ENCODE measurements at regions not wholly inside any gene's neighbourhood (a gene's known extent, or its start where the extent isn't known, plus 50 kb on each side); places are given as distances from the start of the nearest gene placed in this dataset.

DNA sequence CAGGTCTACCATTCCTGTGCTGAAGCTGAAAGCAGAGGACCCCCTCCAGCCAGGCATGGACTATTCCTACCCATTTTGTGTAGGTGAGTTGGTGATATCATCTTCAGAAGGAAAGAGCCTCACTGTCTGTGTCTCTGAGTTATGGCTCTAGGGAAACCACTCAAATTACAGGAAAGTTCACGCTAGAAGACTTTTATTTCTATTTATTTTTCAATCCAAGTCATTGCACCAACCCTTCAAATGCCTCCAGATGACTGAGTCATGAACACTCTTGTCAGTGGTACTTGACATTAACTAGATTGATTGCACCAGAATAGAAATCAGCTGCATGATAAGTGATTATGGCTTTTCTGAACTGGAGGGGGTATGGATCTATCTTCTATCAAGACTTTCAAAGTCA, 338.4 kb downstream of the MBD2 start:
- no peak overlapping the region for H3K4me3 ChIP-seq (ENCODE audit: low read depth, low read length)
- no peak overlapping the region for H4K91ac ChIP-seq (ENCODE audit: low read depth, low read length)
- no peak overlapping the region for H3K4me2 ChIP-seq (ENCODE audit: low read length)
- H3K36me3 ChIP-seq (ENCODE audit: control insufficient read depth in 1 of 2, insufficient read depth in 2 of 2, low read length in 2 of 2), result no peaks in the 10 kb centered on the region
- no peak overlapping the region for H3K18ac ChIP-seq (ENCODE audit: low read length)
- H2BK12ac ChIP-seq (ENCODE audit: low read length), result no peak overlapping the region
- H2AFZ ChIP-seq (ENCODE audit: insufficient read depth, low read length, poor library complexity), result no peak overlapping the region
- no peak overlapping the region for H3K4ac ChIP-seq (ENCODE audit: low read depth, low read length)
- H3K79me1 ChIP-seq (ENCODE audit: low read length), result no peaks in the 10 kb centered on the region
- H3K27ac ChIP-seq (ENCODE audit: low read depth, low read length), result no peak overlapping the region
- H3K14ac ChIP-seq (ENCODE audit: low read length), result no peak overlapping the region
- no peaks in the 10 kb centered on the region for H3K79me2 ChIP-seq (ENCODE audit: control insufficient read depth, insufficient read depth, low read length, poor library complexity)
- no peak overlapping the region for H2BK5ac ChIP-seq (ENCODE audit: low read depth, low read length, poor library complexity)
- DNase-seq, result no peak
- no peak overlapping the region for H3K9ac ChIP-seq (ENCODE audit: low read length)
- H3K23ac ChIP-seq (ENCODE audit: low read length), result no peak overlapping the region
- no peaks in the 10 kb centered on the region for H3K27me3 ChIP-seq (ENCODE audit: insufficient read depth, low read length)
- H4K8ac ChIP-seq (ENCODE audit: low read depth, low read length), result no peak overlapping the region
- H4K12ac ChIP-seq (ENCODE audit: low read depth, low read length), result no peak overlapping the region
- H2BK120ac ChIP-seq (ENCODE audit: insufficient read depth, low read length, poor library complexity), result no peak overlapping the region
- no CpG with 5 or more reads among the region's 1 CpG for WGBS (ENCODE audit: extremely low coverage, insufficient coverage, insufficient read length)
- no peaks in the 10 kb centered on the region for H3K9me3 ChIP-seq (ENCODE audit: insufficient read depth, low read depth, low read length)
- H3K4me1 ChIP-seq (ENCODE audit: control insufficient read depth in 1 of 2, insufficient read depth in 2 of 2, low read length in 2 of 2), result no peaks in the 10 kb centered on the region
- no peak overlapping the region for H2AK5ac ChIP-seq (ENCODE audit: low read length)

DNA sequence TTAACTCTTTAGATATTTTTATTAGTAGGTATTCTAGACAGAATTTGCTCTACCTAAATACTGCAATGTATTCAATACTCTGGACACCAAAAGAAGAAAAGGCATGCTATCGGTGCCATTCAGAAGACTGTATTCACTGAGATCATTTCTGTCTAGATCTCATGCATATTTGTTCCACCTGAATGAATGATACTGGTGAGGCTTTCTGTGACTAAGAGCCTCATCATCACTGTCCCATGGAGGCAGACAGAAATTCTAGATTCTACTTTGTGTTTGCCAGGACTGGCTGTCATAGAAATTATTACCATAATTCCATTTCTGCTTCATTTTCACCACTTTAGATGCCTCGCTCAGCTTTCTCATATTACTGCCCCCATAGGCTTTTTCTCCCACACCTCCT, 340.7 kb downstream of the MBD2 start:
- Histone ChIP-seq H3K36me3 (ENCODE audit: control insufficient read depth in 1 of 2, insufficient read depth in 2 of 2, low read length in 2 of 2) (no peaks in the 10 kb centered on the region), H4K12ac (ENCODE audit: low read depth, low read length) (no peak overlapping the region), H3K4me1 (ENCODE audit: control insufficient read depth in 1 of 2, insufficient read depth in 2 of 2, low read length in 2 of 2) (no peaks in the 10 kb centered on the region), H3K79me1 (ENCODE audit: low read length) (no peaks in the 10 kb centered on the region), H3K18ac (ENCODE audit: low read length) (no peak overlapping the region), H3K4me3 (ENCODE audit: low read depth, low read length) (no peak overlapping the region), H2BK120ac (ENCODE audit: insufficient read depth, low read length, poor library complexity) (no peak overlapping the region), H3K14ac (ENCODE audit: low read length) (no peak overlapping the region), H3K79me2 (ENCODE audit: control insufficient read depth, insufficient read depth, low read length, poor library complexity) (no peaks in the 10 kb centered on the region), H3K4ac (ENCODE audit: low read depth, low read length) (no peak overlapping the region), H3K9ac (ENCODE audit: low read length) (no peak overlapping the region), H3K9me3 (ENCODE audit: insufficient read depth, low read depth, low read length) (no peaks in the 10 kb centered on the region), H3K27me3 (ENCODE audit: insufficient read depth, low read length) (no peaks in the 10 kb centered on the region), H4K8ac (ENCODE audit: low read depth, low read length) (no peak overlapping the region), H4K91ac (ENCODE audit: low read depth, low read length) (no peak overlapping the region), H3K23ac (ENCODE audit: low read length) (no peak overlapping the region), H2BK5ac (ENCODE audit: low read depth, low read length, poor library complexity) (no peak overlapping the region), H2AK5ac (ENCODE audit: low read length) (no peak overlapping the region), H3K4me2 (ENCODE audit: low read length) (no peak overlapping the region), H2BK12ac (ENCODE audit: low read length) (no peak overlapping the region), H3K27ac (ENCODE audit: low read depth, low read length) (no peak overlapping the region), H2AFZ (ENCODE audit: insufficient read depth, low read length, poor library complexity) (no peak overlapping the region)
- WGBS (ENCODE audit: extremely low coverage, insufficient coverage, insufficient read length), result no CpG with 5 or more reads among the region's 2 CpGs
- DNase-seq, result no peak

DNA sequence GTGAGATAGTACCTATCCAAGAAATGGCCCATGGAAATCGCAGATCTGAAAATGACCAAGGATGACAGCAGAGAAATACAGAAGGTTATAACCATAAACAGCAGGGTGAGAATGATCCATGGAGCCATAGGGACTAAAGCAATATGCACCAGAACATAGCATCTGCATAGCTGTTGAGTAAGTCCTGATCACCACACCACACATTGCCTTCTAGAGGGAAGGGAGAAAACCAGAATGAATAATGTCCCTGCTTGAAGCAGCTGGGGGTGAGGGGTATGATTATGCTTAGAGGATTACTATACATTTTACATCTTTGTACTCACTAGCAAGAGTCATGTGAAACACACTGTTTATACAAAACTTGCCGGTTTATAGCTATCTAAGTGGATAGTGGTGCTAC, 350.4 kb downstream of the MBD2 start:
- WGBS (ENCODE audit: extremely low coverage, insufficient coverage, insufficient read length), result no CpG with 5 or more reads among the region's 2 CpGs
- Histone ChIP-seq H3K27ac (ENCODE audit: low read depth, low read length) (no peak overlapping the region), H3K18ac (ENCODE audit: low read length) (no peak overlapping the region), H2BK120ac (ENCODE audit: insufficient read depth, low read length, poor library complexity) (no peak overlapping the region), H3K4ac (ENCODE audit: low read depth, low read length) (no peak overlapping the region), H3K9me3 (ENCODE audit: insufficient read depth, low read depth, low read length) (no peaks in the 10 kb centered on the region), H3K79me2 (ENCODE audit: control insufficient read depth, insufficient read depth, low read length, poor library complexity) (no peaks in the 10 kb centered on the region), H2BK5ac (ENCODE audit: low read depth, low read length, poor library complexity) (no peak overlapping the region), H3K27me3 (ENCODE audit: insufficient read depth, low read length) (no peaks in the 10 kb centered on the region), H3K79me1 (ENCODE audit: low read length) (no peaks in the 10 kb centered on the region), H3K23ac (ENCODE audit: low read length) (no peak overlapping the region), H3K4me3 (ENCODE audit: low read depth, low read length) (no peak overlapping the region), H2BK12ac (ENCODE audit: low read length) (no peak overlapping the region), H3K14ac (ENCODE audit: low read length) (no peak overlapping the region), H3K4me2 (ENCODE audit: low read length) (no peak overlapping the region), H4K12ac (ENCODE audit: low read depth, low read length) (no peak overlapping the region), H4K91ac (ENCODE audit: low read depth, low read length) (no peak overlapping the region), H3K9ac (ENCODE audit: low read length) (no peak overlapping the region), H3K36me3 (ENCODE audit: control insufficient read depth in 1 of 2, insufficient read depth in 2 of 2, low read length in 2 of 2) (no peaks in the 10 kb centered on the region), H2AK5ac (ENCODE audit: low read length) (no peak overlapping the region), H3K4me1 (ENCODE audit: control insufficient read depth in 1 of 2, insufficient read depth in 2 of 2, low read length in 2 of 2) (no peaks in the 10 kb centered on the region), H2AFZ (ENCODE audit: insufficient read depth, low read length, poor library complexity) (no peak overlapping the region), H4K8ac (ENCODE audit: low read depth, low read length) (no peak overlapping the region)
- no peak for DNase-seq

DNA sequence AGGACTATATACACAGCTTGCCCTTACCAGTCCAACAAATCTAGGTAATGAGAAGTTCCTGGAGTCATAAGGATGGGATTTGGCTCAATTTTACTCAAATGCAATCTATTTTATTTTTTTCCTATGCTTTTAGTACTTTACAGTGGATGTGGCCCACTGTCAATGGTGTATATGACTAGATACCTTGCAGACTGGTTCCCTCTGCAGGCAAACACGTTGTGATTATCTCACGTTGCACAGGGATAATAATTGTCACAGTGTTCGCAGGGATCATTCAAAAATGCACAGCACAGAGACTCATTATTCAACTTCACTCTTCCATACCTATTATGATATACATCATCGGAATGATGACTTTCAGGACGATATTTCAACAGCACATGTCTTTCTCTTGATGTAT, 359.7 kb downstream of the MBD2 start:
- no peak overlapping the region for H3K4me2 ChIP-seq (ENCODE audit: low read length)
- no peak overlapping the region for H4K91ac ChIP-seq (ENCODE audit: low read depth, low read length)
- no peak overlapping the region for H2BK5ac ChIP-seq (ENCODE audit: low read depth, low read length, poor library complexity)
- H3K14ac ChIP-seq (ENCODE audit: low read length), result no peak overlapping the region
- no peaks in the 10 kb centered on the region for H3K9me3 ChIP-seq (ENCODE audit: insufficient read depth, low read depth, low read length)
- H2BK12ac ChIP-seq (ENCODE audit: low read length), result no peak overlapping the region
- H4K8ac ChIP-seq (ENCODE audit: low read depth, low read length), result no peak overlapping the region
- WGBS (ENCODE audit: extremely low coverage, insufficient coverage, insufficient read length), result no CpG with 5 or more reads among the region's 5 CpGs
- H4K12ac ChIP-seq (ENCODE audit: low read depth, low read length), result no peak overlapping the region
- no peaks in the 10 kb centered on the region for H3K79me1 ChIP-seq (ENCODE audit: low read length)
- no peaks in the 10 kb centered on the region for H3K79me2 ChIP-seq (ENCODE audit: control insufficient read depth, insufficient read depth, low read length, poor library complexity)
- no peak overlapping the region for H3K23ac ChIP-seq (ENCODE audit: low read length)
- no peaks in the 10 kb centered on the region for H3K27me3 ChIP-seq (ENCODE audit: insufficient read depth, low read length)
- H2AK5ac ChIP-seq (ENCODE audit: low read length), result no peak overlapping the region
- no peak overlapping the region for H3K27ac ChIP-seq (ENCODE audit: low read depth, low read length)
- H2BK120ac ChIP-seq (ENCODE audit: insufficient read depth, low read length, poor library complexity), result no peak overlapping the region
- no peak overlapping the region for H3K4me3 ChIP-seq (ENCODE audit: low read depth, low read length)
- H3K9ac ChIP-seq (ENCODE audit: low read length), result no peak overlapping the region
- no peak overlapping the region for H3K4ac ChIP-seq (ENCODE audit: low read depth, low read length)
- no peaks in the 10 kb centered on the region for H3K36me3 ChIP-seq (ENCODE audit: control insufficient read depth in 1 of 2, insufficient read depth in 2 of 2, low read length in 2 of 2)
- H2AFZ ChIP-seq (ENCODE audit: insufficient read depth, low read length, poor library complexity), result no peak overlapping the region
- no peak overlapping the region for H3K18ac ChIP-seq (ENCODE audit: low read length)
- H3K4me1 ChIP-seq (ENCODE audit: control insufficient read depth in 1 of 2, insufficient read depth in 2 of 2, low read length in 2 of 2), result no peaks in the 10 kb centered on the region
- DNase-seq, result peak in 1 of 2 donors; percentile 49
